ENCODE measurements at regions not wholly inside any gene's neighbourhood (a gene's known extent, or its start where the extent isn't known, plus 50 kb on each side); places are given as distances from the start of the nearest gene placed in this dataset.
A peak's percentile ranks its signal among the peaks of the same experiment; 100 is the strongest.

- TF ChIP-seq SMARCE1 (IDR thresholded peaks at IDR 0.05): no peak
- Histone ChIP-seq H4K20me1 (replicated peaks; ENCODE audit: control insufficient read depth, insufficient read depth, low read length) (no peaks in the 10 kb centered on the region), H3K9ac (ENCODE audit: insufficient read depth in 1 of 2, low read depth in 2 of 2, low read length in 2 of 2) (no peak overlapping the region), H3K79me2 (ENCODE audit: control insufficient read depth, insufficient read depth, low read length) (no peaks in the 10 kb centered on the region), H3K9me1 (ENCODE audit: control insufficient read depth, insufficient read depth, low read length) (no peaks in the 10 kb centered on the region), H3K27me3 (ENCODE audit: control insufficient read depth in 2 of 2, insufficient read depth in 2 of 2, low read length in 2 of 2) (no peaks in the 10 kb centered on the region), H3K4me2 (ENCODE audit: insufficient read depth, low read length) (no peak overlapping the region), H3K9me3 (replicated peaks; ENCODE audit: control insufficient read depth, insufficient read depth, low read depth, low read length) (no peaks in the 10 kb centered on the region), H3K36me3 (ENCODE audit: control insufficient read depth, insufficient read depth, low read length) (no peaks in the 10 kb centered on the region), H3K4me3 (no peak overlapping the region), H3K4me1 (replicated peaks in 1 of 2; ENCODE audit: control insufficient read depth in 2 of 2, insufficient read depth in 2 of 2, low read length in 2 of 2) (peaks cover 0 to 5% of the 10 kb centered on the region in 2 experiments; a peak in 3 of 5 replicates), H3K27ac (ENCODE audit: extremely low read depth, low read depth, low read length) (no peak overlapping the region), H2AFZ (ENCODE audit: low read depth, low read length) (no peak overlapping the region)
- ChIA-PET POLR2A (no interaction called here), CTCF (ENCODE audit: low intra/inter-chr PET ratio) (no interaction called here)
- DNase-seq (ENCODE audit: extremely low read depth in 1 of 4, low spot score in 3 of 4) (no peak), ATAC-seq (no peak), FAIRE-seq (no peak)
- no TSS peak for BruUV-seq (replicated peaks)
- in situ Hi-C loops (cut with MboI) (no loop called here), intact Hi-C loops (cut with micrococcal nuclease) (no loop called here)
- WGBS (ENCODE audit: insufficient coverage, low coverage, missing lambda C conversion rate): 33% methylated on average over 6 of the region's 6 CpGs
These were observed 154.1 kb downstream of the EN1 start for GRCh38 chr2:118693287-118693822.

GRCh38 chr2:118689874-118690273 lies 157.6 kb downstream of the EN1 start:
- no peaks in the 10 kb centered on the region for H3K9me1 ChIP-seq (ENCODE audit: control insufficient read depth, insufficient read depth, low read length)
- TF ChIP-seq HDAC2 (IDR thresholded peaks at IDR 0.05) (0 out of 2 replicates have a peak, but pooled peaks have one; percentile 39), ATF3 (IDR thresholded peaks at IDR 0.05) (no peak), ATF3 (CRISPR knock-in tag; conservative IDR thresholded peaks at IDR 0.05) (no peak), MEF2D (tag; conservative IDR thresholded peaks at IDR 0.05; ENCODE audit: low read depth) (no peak), ZNF354B (CRISPR knock-in tag; IDR thresholded peaks at IDR 0.05) (no peak), ZNF512 (tag; IDR thresholded peaks at IDR 0.05) (no peak), TCF15 (CRISPR knock-in tag; IDR thresholded peaks at IDR 0.05) (no peak), GTF2F1 (IDR thresholded peaks at IDR 0.05; ENCODE audit: low read depth, low read length) (no peak), FOXA1 (IDR thresholded peaks at IDR 0.05; ENCODE audit: borderline replicate concordance) (no peak), CGGBP1 (CRISPR knock-in tag; IDR thresholded peaks at IDR 0.05) (no peak), NCOA4 (IDR thresholded peaks at IDR 0.05; ENCODE audit: partially characterized antibody) (no peak), ZKSCAN8 (CRISPR knock-in tag; IDR thresholded peaks at IDR 0.05) (no peak)

More at GRCh38 chr2:118689874-118690273, 157.6 kb downstream of the EN1 start:
- intact Hi-C loops (cut with micrococcal nuclease) (no loop called here), in situ Hi-C loops (cut with MboI) (no loop called here)
- Histone ChIP-seq H3K27ac (ENCODE audit: extremely low read depth, low read depth, low read length) (no peak overlapping the region), H2AFZ (ENCODE audit: low read depth, low read length) (peak overlapping the region; percentile 86), H3K4me3 (no peak overlapping the region), H3K9me3 (replicated peaks; ENCODE audit: control insufficient read depth, insufficient read depth, low read depth, low read length) (no peaks in the 10 kb centered on the region), H3K9ac (ENCODE audit: insufficient read depth in 1 of 2, low read depth in 2 of 2, low read length in 2 of 2) (no peak overlapping the region), H3K27me3 (ENCODE audit: control insufficient read depth in 2 of 2, insufficient read depth in 2 of 2, low read length in 2 of 2) (no peaks in the 10 kb centered on the region), H3K36me3 (ENCODE audit: control insufficient read depth, insufficient read depth, low read length) (no peaks in the 10 kb centered on the region), H4K20me1 (replicated peaks; ENCODE audit: control insufficient read depth, insufficient read depth, low read length) (no peaks in the 10 kb centered on the region), H3K4me2 (ENCODE audit: insufficient read depth, low read length) (no peak overlapping the region), H3K4me1 (replicated peaks in 1 of 2; ENCODE audit: control insufficient read depth in 2 of 2, insufficient read depth in 2 of 2, low read length in 2 of 2) (no peaks in the 10 kb centered on the region; a peak in 2 of 5 replicates), H3K79me2 (ENCODE audit: control insufficient read depth, insufficient read depth, low read length) (no peaks in the 10 kb centered on the region)
- no peak for ATAC-seq
- POLR2A ChIA-PET: no interaction called here
- FAIRE-seq: no peak
- DNase-seq (ENCODE audit: extremely low read depth in 1 of 4, low spot score in 3 of 4): no peak
- CTCF ChIA-PET (ENCODE audit: low intra/inter-chr PET ratio): no interaction called here
- BruUV-seq (replicated peaks): no TSS peak
- 40% methylated on average over 4 of the region's 4 CpGs for WGBS (ENCODE audit: insufficient coverage, low coverage, missing lambda C conversion rate)

All from K562 (cell line).